CD4-positive, alpha-beta T cell treated with Interleukin-2 at 100 ng/mL for 4 hours (primary cell): ENCODE measurements at regions not wholly inside any gene's neighbourhood (a gene's known extent, or its start where the extent isn't known, plus 50 kb on each side); places are given as distances from the start of the nearest gene placed in this dataset.

Experiments used
- DNase-seq: peaks from one replicate; pipeline ENCODE4 v3.0.0-alpha.2; 2020; ENCODE audit warnings: low spot score

DNA sequence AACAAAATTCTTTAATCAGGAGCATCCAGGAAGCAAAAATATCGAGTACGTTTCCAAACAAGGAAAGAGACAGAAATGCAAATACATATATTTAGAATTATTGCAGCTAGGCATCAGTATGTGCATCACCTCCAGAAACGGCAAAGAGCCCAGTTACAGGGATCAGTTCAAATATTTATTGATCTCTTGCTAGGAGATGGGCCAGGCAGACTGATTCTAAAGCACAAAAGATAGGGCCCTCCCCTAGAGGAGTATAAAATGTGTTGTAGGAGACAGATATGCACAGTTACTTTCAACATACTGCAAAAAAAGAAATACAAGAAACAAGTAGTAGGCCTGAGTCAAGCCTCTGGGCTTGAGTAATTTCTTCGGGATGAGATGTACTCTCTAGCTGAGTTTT lies 80.7 kb upstream of the NHSL1 start:
- DNase-seq: no peak

DNA sequence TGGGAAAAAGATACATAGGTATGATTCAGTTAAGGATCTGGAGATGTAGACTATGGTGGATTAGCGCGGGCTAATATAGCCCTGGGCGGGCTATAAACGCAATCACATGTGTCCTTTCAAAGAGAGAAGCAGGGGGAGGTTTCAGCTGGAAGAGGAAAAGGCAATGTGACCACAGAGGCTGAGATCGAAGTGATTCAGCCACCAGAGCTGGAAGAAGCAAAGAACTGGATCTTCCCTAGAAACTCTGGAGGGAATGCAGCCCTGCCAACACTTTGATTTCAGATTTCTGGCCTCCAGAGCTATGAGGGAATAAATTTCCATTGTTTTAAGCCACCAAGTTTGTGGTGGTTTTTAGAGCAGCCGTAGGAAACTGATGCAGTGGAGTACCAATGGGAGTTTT lies 81.5 kb upstream of the NHSL1 start:
- DNase-seq: no peak

DNA sequence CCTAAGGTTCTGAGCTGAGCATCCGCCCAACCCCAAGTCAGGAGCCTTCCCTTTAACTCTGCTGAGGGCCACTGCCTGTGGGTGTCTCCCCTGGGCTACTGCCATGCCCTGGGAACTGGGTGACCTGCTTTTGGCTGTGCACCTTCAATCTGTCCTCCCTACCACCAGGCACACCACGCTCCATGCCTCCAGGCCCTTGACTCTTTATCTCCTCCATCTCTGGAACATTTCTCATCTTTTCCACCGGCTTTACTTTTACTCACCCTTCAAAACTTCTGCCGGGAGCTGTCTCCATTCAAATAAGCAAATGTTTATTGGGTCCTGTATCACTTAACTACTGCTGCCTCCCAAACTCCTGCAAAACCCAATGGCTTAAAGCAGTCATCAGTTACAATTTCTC lies 83.3 kb upstream of the NHSL1 start:
- DNase-seq: no peak

DNA sequence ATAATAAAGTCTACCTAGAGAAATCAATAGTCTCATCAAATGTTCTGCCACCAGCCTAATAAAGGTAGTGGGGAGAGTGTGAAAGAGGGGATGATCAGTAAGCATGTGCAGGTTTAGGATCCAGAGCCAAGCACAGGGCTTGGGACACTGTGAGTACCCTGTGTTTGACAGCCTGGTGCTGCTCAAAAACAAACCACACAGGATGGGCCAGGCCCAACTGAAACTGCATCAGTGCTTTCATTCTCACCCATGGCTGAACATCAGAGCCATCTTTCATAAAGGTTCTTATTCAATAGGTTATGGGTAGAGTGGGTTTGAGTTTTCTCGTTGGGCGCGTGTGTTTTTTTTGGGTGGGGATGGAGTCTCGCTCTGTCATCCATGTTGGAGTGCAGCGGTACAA lies 87.3 kb upstream of the NHSL1 start:
- DNase-seq: no peak

DNA sequence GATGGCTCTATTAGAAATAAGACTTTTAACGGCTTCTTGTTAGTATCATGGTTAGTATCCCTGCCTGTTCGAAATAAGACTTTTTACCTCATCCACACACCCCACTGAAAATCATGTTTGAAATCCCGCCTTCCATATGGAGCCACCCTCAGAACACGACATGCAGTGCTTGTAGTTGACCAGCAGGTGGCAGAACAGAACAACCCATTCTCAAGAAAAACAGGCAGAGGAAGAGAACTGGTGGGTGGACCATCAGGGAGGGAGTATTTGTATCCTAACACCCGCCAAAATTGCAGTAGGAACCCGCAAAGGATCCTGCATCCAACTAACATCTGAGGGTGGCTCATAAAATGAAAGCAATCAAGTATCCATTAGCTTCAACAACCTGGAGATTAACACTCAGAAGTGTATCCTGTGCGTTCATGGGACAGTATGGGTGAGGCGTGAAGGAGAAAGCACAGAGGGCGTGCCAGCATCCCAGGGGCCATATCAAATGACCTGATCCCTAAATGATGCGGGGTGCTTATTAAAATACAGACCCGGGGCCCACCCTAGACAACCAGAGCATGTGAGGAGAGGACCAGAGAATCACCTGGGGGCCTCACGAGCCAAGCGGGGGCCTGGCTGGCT lies 89.6 kb upstream of the NHSL1 start:
- peak; percentile 64 for DNase-seq

DNA sequence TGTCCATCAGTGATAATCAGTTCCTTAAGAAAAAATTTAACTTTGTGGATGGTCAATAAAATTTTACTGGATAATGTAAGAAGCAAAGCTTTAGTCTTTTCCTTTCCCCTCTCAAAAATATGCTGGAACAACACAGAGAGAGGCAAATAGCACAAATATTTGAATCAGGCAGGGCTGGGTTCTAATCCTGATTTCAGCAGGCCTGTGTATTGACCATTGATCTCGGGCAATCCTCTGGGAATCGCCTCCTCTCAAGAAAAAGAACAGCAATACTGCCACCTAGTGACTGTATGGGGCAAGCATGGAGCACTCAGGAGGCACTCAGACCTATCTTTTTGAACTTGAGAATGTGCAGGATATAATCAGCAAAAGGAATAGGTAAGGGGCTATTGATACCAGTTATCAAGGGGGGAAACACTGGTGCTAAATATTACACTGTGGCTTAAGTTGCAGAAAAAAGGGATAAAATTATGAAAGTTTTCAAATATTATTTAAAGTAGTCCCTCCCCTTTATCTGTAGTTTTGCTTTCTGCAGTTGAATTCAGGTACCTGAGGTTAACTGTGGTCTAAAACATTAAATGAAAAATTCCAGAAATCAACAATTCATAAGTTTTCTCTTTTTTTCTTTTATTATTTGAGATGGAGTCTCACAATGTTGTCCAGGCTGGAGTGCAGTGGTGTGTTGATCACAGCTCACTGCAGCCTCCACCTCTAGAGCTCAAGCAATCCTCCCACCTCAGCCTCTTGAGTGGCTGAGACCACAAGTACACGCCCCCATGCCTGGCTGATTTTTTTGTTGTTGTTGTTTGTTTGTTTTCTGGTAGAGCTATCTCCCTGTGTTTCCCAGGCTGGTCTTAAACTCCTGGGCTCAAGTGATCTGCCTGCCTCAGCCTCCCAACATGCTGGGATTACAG lies 91.8 kb upstream of the NHSL1 start:
- DNase-seq: peak; percentile 52

DNA sequence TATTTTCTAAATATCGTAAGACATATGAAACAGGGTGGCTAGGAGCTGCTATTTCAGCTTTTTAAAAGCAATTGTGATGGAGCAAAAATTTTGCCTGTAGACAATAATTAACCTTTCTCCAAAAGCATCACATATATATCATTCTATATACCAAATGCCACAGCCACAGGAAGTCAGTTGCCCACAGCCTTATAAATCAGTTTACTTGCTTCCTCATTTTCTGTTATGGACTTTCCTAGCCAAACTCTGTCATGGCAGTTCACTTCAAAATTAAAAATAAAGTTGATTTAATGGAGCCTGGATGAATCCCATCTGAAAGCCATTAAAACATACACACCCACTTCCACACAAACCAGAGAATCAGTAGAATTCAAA lies 93.4 kb upstream of the NHSL1 start:
- DNase-seq: no peak

DNA sequence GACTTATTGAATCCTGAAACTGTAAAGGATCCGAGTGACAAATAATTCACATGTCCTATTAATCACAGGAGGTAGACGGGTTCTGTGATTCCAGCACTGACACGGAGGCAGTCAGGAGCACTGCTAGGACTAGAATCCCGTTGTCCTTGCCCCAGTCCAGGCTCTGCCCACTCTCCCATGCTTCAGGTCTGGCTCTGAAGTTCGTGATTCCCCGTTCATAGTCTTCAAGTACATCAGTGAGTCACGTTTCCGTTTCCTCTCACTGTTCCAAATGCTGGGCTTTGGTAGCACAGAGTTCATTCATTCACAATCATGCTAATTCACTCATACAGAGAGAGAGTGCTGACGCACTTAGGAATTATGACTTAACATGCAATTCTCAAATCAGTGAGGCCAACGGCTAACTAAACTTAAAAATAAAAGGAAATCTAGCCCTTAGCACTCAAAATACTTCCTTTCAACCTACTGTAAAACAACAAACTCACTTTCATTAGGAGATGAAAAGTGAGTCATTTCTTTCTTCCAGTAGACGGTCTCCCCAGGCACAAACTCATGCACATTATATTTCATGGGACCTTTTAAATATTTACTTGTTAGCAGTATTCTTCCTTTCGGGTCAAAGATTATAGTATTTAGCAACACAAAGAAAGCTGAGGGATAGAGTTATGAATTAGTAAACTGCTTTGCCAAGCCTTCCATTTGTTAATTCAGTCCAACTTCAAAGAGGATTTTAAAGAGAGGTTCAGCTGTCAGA lies 94.0 kb upstream of the NHSL1 start:
- DNase-seq: peak; percentile 54

DNA sequence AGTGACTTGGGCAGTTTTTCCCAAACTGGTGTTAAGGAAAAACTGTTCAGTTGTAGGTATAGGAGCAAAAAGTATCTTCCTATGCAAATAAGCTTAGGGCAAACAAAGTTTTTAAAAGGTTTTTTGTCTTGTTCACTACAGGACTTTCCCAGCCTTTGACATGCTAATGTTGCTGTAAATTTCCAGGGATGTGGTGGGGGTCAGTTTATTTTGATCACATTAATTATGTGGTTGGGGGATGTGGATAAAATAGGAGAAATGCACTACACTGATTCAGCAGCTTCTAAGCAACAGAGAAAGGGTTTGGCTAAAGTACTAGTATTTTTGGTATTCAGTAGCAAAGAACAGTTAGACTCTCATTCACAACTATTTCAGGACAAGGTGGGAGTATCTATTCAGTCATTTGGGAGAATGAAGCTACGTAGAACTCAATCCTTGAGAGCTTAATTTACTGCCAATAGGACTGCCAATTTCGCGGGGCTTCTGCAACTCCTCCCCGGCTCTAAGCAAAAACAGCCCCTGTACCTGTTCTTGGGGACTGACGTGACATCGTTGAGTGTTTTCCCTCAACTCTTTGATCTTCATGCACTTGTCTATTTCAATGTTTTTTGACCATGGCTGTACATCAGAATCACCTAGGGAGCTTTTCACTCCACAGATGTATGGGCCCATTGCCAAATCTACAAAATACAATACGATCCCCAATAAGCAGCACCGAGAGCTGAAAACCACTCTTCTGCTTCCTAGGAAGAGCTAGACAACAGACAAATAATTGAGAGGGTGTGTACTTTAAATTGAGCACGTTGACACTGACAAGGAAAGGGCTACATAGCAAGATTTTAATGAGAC lies 94.8 kb upstream of the NHSL1 start:
- DNase-seq: no peak

DNA sequence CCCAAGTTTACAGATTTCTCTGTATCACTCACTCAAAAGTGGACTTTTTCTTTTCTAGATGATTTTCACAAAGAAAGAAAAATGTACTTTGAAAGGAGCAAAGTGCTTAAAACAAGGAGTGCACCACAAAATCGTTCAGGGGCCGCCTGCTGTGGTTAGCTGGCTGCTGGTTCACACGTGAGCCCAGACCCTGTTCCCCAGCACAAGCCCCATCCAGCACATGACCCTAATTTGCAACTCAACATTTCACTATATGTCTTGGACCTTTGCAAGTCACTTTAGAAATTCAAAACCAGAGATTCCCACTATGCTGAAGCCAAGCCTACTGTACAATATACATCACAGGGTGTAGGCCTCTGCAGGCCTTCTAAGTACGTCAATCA lies 95.5 kb upstream of the NHSL1 start:
- no peak for DNase-seq

DNA sequence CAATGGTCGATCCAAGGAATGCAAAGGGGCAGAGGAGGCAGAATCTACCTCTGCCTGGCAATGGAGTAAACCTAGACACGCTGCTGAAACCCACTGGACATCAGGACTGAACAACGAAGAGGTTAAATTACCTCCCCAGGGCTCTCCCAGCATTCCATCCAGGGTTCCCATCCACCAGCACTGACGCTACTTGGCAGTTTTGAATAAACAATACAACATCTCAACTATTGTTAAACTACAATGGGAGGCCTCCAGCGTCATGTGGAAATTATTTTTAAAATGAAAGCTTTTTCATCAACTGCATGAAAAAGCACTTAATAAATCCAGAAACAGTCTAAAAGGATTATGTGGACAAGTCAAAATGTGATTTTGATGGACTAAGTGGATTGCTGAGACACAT lies 96.8 kb upstream of the NHSL1 start:
- no peak for DNase-seq

DNA sequence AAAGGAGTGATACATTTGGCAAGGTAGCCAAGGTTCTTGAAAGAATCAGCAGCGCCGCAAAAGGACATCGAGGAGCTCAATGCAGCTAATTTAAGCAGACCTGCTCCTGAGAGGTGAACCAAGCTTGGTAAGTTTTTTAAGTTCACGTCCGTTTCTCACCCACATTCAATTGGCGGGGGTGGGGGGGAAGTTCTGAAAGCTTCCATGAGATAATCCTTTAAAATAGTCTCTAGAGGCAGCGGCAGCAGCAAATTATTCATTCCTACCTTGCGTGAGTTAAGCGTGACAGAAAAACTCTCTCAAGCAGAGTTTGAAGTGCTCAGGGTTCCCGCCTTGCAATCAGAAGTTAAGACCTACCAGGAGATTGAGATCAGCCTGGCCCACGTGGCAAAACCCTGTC lies 97.3 kb upstream of the NHSL1 start:
- DNase-seq: no peak

DNA sequence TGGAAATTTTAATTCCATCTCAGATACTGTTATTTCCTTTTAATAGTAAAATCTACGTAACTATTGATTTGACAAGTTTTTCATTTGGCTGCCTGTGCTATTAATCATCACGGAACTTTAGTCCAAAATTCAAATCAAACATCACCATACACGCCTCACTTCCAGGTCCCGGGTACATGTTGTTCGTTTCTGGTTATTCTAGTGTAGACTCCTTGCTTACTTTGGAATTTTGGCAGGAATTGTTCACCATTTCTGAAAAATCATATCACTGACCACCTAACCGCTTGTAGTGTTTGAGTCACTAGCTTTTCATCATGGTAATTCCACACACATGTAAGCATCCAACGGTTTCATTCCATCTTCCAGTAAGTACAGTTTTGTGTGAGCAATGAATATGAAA lies 98.0 kb upstream of the NHSL1 start:
- no peak for DNase-seq

DNA sequence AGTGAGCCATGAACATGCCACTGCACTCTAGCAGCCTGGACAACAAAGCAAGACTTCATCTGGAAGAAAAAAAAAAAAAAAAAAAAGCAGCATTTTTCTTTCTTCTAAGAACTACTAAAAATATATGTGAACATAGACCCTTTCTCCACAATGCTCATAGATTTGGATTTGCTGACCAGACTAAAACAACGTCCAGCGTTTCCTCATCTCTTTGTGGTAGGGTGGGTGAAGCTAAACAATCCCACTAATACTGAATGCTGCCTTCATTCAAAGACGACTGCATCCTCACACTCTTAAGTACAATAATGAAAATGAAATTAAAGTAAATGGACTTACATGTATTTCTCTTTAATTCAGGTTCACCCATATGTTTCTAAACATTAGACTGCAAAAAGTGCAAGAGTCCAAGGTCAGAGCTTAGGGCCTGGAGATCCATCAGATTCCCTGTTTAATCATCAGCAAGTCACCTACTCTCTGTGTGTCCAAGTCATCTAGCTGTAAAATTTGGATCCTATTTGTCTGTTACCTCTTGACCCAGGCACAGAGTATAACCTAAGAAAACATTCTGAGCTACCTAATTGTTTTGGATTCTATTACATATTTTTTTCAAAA lies 99.4 kb upstream of the NHSL1 start:
- DNase-seq: no peak

DNA sequence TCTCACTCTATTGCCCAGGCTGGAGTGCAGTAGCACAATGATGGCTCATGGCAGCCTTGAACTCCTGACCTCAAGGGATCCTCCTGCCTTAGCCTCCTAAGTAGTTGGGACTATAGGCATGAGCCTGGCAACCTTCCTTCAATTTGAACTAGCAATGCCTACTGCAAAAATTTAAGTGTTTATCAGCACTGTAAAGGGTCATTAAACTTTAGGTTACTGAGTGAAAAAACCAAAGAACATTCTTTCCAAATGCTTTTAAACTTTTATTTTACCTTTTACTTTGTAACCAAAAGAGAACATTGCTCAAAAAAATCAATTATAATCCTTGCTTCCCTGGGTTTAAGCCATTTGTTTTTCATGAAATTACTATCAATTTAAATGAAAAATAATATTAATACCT lies 101.0 kb upstream of the NHSL1 start:
- no peak for DNase-seq

DNA sequence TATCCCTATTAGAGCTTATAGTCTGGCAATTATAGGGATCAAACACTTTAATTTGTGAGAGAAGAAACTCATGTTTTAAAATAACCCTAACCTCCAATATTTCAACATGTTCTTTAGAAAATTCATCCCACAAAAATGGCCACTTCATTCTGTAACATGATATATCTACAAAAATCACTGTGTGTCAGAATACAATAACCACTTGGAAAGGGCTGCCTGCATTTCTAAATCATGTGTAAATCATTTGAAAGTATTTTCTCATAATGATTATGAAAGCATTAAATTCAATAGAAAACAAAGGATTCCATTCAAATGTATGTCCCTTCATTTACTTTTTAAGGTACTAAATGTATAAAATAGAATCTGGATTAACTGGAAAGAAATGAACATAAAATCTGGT lies 101.4 kb upstream of the NHSL1 start:
- no peak for DNase-seq

DNA sequence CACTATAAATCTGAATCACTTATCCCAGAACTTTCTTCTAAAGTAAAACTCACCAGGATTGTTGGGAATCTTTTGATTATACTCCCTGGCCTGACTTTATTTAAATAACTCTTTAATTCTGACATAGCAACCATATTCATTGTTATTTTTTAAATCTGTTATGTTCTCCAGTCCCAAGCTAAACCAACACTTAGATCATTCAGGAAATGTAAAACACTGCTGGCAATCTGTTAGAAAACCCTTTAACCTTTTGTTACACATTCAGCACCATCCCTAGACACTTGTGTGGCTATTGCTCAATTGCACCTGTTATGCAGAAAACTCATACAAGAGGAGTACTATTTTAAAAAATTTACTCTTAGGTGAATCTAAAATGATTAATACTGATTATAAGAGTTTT lies 101.8 kb upstream of the NHSL1 start:
- DNase-seq: no peak

DNA sequence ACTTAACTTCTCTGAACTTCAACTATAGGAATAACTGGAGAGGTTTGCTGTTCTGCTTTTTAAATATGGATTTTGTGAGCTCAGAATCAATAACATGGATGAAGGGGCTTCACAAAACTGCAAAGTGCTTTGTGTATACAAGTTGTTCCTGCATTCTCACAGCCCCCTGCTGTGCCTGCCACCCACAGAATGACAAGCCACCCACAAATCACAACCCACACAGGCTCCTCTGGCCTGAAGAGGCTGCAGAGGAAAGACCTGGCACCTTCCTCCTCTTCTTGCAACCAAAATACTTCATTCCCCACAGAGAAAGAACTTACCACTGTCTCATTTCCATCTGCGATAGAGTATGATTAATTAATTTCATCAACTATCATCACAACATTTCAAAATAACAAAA lies 106.7 kb upstream of the NHSL1 start:
- no peak for DNase-seq

DNA sequence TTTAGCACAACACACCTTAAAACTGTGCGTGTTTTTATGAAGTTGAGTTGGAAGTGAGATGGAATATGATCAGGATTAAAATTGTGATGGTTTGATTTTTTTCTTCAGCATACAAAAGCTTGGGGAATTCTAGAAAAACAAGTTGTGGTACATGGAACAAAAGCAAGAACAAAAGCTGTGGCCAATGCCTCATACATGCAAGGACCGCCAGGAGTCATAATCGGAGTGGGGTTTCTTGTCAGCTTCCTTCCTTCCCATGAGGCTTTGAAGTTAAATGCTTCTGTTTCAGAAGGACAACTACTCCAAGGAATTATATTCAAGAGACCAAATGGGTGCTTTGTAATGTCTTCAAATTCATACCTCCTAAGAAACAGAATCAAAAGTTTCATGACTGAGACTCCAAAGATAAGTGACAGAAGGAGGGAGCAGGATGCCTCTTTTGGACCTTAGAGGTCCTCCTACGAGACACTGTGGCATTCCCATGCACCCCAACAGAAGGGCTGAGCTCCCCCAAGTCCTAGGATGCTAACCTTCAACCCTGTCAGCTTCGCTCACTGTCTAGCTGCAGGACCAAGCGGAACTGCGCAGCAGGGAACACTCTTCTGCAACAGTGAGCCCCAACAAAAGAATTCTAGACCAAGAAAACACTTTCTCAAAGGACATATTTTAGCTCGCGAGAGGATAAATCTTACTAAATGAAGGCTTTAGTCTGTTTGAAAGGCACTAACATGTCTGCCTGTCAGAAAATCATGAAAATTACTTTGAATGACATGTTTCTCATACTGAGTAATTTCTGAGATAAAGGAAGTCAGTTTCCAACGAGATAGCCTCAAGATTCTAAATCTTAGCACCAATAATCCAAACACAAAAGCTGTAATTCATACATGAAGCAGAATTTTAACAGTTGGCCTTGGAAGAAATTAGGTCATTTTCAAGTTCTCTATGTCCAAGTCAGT lies 108.5 kb upstream of the NHSL1 start:
- no peak for DNase-seq

DNA sequence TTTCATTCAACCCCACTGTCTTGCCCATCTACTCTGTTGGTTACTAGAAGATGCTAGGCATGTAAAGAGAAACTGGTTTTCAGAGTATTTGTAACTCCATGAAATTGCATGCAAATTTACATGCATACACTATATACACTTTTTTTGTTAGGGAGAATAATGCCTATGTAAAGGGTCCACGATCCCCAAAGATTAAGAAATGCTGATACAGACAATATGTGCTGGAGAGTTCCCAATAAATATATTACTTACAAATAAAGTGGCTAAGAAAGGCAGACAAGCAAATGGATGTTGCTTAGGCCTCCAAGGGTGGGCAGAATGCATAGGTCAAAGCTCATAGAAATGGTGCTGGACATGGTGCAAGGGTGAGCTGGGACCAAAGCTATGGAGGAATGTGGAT lies 109.6 kb upstream of the NHSL1 start:
- no peak for DNase-seq
